Mesothelial cell of epicardium (in vitro differentiated cells): ENCODE measurements at regions not wholly inside any gene's neighbourhood (a gene's known extent, or its start where the extent isn't known, plus 50 kb on each side); places are given as distances from the start of the nearest gene placed in this dataset.
"Not testable (repeated sequence)": the region's sequence is repeated elsewhere in the genome, so short reads cannot be mapped to it uniquely, and the experiment has no call there.

Source experiments
- DNase-seq, 2 experiments: peaks; one replicate each; pipeline ENCODE4 v3.0.0; 2021; ENCODE audit warnings: low spot score in 2 of 2; ENCODE audit not compliant: unreplicated experiment in 2 of 2
- H3K27ac Mint-ChIP-seq: 2 replicates; pipeline ENCODE4 v1.8.0; 2021; ENCODE audit warnings: mixed read lengths
- H3K27me3 Mint-ChIP-seq: 2 replicates; pipeline ENCODE4 v1.8.0; 2021; ENCODE audit warnings: low read depth, mixed read lengths
- H3K36me3 Mint-ChIP-seq: 2 replicates; pipeline ENCODE4 v1.8.0; 2021; ENCODE audit warnings: mixed read lengths
- H3K4me1 Mint-ChIP-seq: 2 replicates; pipeline ENCODE4 v1.8.0; 2021; ENCODE audit warnings: mixed read lengths
- H3K4me3 Mint-ChIP-seq: 2 replicates; pipeline ENCODE4 v1.8.0; 2021; ENCODE audit warnings: mild to moderate bottlenecking, moderate library complexity, mixed read lengths
- H3K9me3 Mint-ChIP-seq: 2 replicates; pipeline ENCODE4 v1.8.0; 2021; ENCODE audit warnings: mixed read lengths
- TF ChIP-seq, protein P1 (sequence below): fragments of 200-600 bp; sonication (generic); IDR thresholded peaks from one replicate; pipeline ENCODE4 v1.5.0; 2021; ENCODE audit warnings: antibody characterized with exemption; ENCODE audit not compliant: unreplicated experiment

DNA sequence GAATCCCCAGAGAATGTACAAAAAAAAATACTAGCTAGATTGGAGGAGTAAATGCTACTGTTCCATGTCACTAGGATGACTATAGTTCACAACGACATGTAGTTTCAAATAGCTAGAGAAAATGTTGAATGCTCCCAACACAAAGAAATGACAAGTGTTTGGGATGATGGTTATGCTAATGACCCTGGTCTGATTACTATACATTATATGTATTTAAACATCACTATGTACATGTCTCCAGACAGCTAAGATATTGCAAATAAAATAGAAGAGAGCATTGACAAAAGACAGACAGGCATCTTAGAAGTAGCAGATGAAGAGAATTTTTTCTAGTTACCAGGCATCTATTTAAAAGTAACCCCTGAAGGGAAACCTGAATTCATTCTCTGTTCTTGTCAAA lies 281.6 kb upstream of the SLC16A7 start:
- Mint-ChIP-seq H3K4me3 (no peak overlapping the region), H3K4me1 (no peaks in the 10 kb centered on the region), H3K27ac (no peak overlapping the region), H3K36me3 (no peaks in the 10 kb centered on the region), H3K27me3 (no peaks in the 10 kb centered on the region), H3K9me3 (peaks cover 29% of the 10 kb centered on the region)
- DNase-seq = no peak
- TF ChIP-seq, protein P1, sequence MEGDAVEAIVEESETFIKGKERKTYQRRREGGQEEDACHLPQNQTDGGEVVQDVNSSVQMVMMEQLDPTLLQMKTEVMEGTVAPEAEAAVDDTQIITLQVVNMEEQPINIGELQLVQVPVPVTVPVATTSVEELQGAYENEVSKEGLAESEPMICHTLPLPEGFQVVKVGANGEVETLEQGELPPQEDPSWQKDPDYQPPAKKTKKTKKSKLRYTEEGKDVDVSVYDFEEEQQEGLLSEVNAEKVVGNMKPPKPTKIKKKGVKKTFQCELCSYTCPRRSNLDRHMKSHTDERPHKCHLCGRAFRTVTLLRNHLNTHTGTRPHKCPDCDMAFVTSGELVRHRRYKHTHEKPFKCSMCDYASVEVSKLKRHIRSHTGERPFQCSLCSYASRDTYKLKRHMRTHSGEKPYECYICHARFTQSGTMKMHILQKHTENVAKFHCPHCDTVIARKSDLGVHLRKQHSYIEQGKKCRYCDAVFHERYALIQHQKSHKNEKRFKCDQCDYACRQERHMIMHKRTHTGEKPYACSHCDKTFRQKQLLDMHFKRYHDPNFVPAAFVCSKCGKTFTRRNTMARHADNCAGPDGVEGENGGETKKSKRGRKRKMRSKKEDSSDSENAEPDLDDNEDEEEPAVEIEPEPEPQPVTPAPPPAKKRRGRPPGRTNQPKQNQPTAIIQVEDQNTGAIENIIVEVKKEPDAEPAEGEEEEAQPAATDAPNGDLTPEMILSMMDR = no peak

DNA sequence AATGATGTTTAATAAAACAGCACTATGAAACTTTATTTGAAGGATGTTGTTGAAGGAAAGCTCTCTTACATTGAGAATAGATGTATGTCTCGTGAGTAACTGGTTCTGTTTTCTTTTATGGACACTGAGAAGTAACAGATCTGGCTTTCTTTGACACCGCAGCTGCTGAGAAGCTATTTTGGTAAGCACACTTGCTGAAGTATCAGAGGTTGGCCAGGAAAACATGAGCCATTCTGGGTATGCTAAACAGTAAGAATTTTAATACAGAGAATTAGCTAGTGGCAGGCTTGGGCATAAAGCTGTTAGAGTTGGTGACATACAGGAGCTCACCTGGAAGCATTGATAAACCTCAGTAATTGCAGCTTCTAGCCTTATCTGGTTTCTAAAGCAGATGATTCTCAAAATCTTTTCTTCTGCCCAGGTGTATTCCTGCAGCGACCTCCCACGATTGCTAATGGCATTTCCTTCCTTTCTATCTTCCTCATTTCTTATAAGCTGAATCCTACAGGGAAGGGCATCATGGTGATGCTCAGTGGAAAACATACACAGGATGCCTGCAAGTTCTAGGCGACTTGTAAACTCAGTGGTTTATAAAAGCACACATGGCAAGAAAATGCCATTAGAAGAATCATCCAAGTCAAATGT lies 291.6 kb upstream of the SLC16A7 start:
- DNase-seq = no peak
- no peak overlapping the region for H3K4me3 Mint-ChIP-seq
- H3K27me3 Mint-ChIP-seq = no peaks in the 10 kb centered on the region

DNA sequence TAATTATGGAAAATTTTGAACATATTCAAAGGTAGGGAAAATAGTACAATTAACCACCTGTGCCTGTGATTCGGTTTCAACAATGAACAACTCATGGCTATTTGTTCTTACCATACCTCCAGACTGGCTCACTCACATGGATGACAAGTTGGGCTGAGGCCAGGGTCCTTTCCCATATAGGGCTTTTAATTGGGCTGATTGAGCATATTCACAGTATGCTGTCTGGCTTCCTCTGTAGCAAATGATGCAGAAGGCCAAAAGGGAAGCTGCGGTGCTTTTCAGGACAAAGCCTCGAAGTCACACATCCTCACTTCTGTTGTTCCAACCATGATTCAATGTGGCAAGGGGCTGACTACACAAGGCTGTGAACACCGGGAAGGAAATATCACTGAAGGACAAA lies 297.5 kb upstream of the SLC16A7 start:
- TF ChIP-seq, protein P1 = no peak
- Mint-ChIP-seq H3K27ac (no peak overlapping the region), H3K4me3 (no peak overlapping the region), H3K9me3 (peaks cover 23% of the 10 kb centered on the region), H3K27me3 (no peaks in the 10 kb centered on the region), H3K36me3 (no peaks in the 10 kb centered on the region), H3K4me1 (no peaks in the 10 kb centered on the region)
- no peak for DNase-seq

More for the DNA sequence above, 291.6 kb upstream of the SLC16A7 start:
- no peaks in the 10 kb centered on the region for H3K36me3 Mint-ChIP-seq
- no peaks in the 10 kb centered on the region for H3K4me1 Mint-ChIP-seq
- peaks cover 23% of the 10 kb centered on the region for H3K9me3 Mint-ChIP-seq
- TF ChIP-seq, protein P1 = no peak
- no peak overlapping the region for H3K27ac Mint-ChIP-seq

DNA sequence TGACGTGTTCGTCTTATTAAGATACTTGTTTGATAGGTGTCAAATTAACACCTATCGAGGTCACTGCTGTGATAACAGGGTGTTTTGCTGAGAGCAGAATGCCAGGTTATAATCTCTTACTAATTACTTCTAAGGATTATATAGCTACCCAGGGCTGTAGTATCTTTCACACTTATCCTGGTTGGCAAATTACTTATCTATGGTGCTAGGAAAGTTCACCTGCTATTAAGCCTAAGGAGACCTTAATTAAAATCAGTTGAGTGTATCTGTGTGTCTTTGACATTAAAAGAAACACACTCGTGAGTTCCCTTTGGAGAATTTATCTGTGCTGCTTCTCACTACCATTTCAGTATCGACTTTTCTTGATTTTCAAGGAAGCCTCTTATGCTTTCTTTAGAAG lies 301.6 kb upstream of the SLC16A7 start:
- Mint-ChIP-seq H3K27me3 (no peaks in the 10 kb centered on the region), H3K27ac (no peak overlapping the region), H3K4me3 (no peak overlapping the region), H3K4me1 (no peaks in the 10 kb centered on the region), H3K36me3 (no peaks in the 10 kb centered on the region), H3K9me3 (no peaks in the 10 kb centered on the region)
- no peak for DNase-seq
- TF ChIP-seq, protein P1 = no peak

DNA sequence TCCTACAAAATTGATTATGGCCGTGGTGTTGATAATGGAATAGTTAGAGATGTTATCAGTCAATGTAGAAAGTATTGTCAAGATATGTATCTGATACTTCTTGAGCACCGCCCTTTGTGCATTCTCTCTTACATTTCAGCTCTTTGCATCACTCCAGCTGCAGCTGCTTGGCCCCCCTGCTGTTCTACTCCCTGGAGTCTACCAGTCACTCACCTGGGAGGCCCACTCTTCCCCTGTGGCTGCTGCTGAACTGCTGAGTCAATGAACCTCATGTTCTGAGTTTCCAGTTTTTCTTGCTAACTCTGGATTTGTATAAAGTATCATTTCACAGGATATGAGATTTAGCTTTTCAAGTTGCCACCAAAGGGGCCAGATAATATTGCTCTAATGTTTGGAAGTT lies 312.8 kb upstream of the SLC16A7 start:
- Mint-ChIP-seq H3K9me3 (no peaks in the 10 kb centered on the region), H3K27ac (no peak overlapping the region), H3K4me3 (no peak overlapping the region), H3K36me3 (no peaks in the 10 kb centered on the region), H3K27me3 (peaks cover 2% of the 10 kb centered on the region), H3K4me1 (no peaks in the 10 kb centered on the region)
- DNase-seq = no peak
- TF ChIP-seq, protein P1 = no peak

DNA sequence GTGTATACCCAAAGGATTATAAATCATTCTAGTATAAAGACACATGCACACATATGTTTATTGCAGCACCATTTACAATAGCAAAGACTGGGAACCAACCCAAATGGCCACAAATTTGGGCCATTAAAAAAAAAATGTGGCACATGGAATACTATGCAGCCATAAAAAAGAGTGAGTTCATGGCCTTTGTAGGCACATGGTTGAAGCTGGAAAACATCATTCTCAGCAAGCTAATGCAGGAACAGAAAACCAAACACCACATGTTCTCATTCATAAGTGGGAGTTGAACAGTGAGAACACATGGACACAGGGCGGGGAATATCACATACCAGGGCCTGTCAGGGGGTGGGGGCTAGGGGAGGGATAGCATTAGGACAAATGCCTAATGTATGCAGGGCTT lies 322.3 kb upstream of the SLC16A7 start:
- peaks cover 36% of the 10 kb centered on the region for H3K9me3 Mint-ChIP-seq
- not testable (repeated sequence) for H3K27me3 Mint-ChIP-seq, DNase-seq, H3K36me3 Mint-ChIP-seq, H3K27ac Mint-ChIP-seq, H3K4me3 Mint-ChIP-seq, H3K4me1 Mint-ChIP-seq
